ENCODE measurements at regions not wholly inside any gene's neighbourhood (a gene's known extent, or its start where the extent isn't known, plus 50 kb on each side); places are given as distances from the start of the nearest gene placed in this dataset.

DNA sequence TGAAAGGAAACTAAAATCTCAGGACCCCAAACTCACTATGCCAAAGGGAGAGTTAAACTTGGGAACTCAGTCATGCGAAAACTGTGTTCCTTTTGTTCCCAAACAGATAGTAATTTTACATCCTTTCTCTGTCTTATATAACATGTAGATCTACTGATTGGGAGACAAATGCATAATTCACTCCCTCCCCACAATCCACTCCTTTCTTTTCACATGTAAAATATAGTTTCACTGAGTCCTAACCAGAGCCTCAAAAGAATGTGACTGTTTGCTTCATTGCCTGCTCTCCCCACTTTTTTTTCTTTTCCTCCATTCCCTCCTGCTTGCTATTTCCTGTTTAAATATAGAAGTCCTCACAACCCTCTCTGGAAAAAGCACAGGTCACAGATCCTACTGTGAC lies 699.3 kb upstream of the ADGRL3 start:
- TF ChIP-seq, protein P1, sequence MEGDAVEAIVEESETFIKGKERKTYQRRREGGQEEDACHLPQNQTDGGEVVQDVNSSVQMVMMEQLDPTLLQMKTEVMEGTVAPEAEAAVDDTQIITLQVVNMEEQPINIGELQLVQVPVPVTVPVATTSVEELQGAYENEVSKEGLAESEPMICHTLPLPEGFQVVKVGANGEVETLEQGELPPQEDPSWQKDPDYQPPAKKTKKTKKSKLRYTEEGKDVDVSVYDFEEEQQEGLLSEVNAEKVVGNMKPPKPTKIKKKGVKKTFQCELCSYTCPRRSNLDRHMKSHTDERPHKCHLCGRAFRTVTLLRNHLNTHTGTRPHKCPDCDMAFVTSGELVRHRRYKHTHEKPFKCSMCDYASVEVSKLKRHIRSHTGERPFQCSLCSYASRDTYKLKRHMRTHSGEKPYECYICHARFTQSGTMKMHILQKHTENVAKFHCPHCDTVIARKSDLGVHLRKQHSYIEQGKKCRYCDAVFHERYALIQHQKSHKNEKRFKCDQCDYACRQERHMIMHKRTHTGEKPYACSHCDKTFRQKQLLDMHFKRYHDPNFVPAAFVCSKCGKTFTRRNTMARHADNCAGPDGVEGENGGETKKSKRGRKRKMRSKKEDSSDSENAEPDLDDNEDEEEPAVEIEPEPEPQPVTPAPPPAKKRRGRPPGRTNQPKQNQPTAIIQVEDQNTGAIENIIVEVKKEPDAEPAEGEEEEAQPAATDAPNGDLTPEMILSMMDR (IDR thresholded peaks at IDR 0.05; ENCODE audit: control extremely low read depth in 1 of 3, insufficient read depth in 1 of 3, low read depth in 1 of 3, low read length in 3 of 3) = no peak
- no peak for TF ChIP-seq EZH2 (IDR thresholded peaks at IDR 0.05; ENCODE audit: low read depth, low read length, severe bottlenecking)
- no peak for TF ChIP-seq EGR1 (IDR thresholded peaks at IDR 0.05; ENCODE audit: borderline replicate concordance, low read depth, low read length)
- no peak for TF ChIP-seq CTBP2 (IDR thresholded peaks at IDR 0.05; ENCODE audit: borderline replicate concordance, insufficient read depth, insufficient read length, low read length)
- no peak for TF ChIP-seq ZNF274 (IDR thresholded peaks at IDR 0.05; ENCODE audit: borderline replicate concordance, extremely low read depth, low read length)
